DND-41 (cell line): ENCODE measurements at regions not wholly inside any gene's neighbourhood (a gene's known extent, or its start where the extent isn't known, plus 50 kb on each side); places are given as distances from the start of the nearest gene placed in this dataset.

Source experiments
- ATAC-seq: fragments of 200-7000 bp; cut with Tn5 transposase; 3 replicates; pipeline ENCODE4 v1.9.1; 2021; ENCODE audit warnings: low read depth; ENCODE audit not compliant: insufficient read depth
- DNase-seq: peaks from one replicate; pipeline ENCODE4 v3.0.0-alpha.2; 2020
- H2AFZ ChIP-seq: 2 replicates; pipeline ENCODE4 v1.6.0; 2012; ENCODE audit warnings: low read depth, low read length
- H3K27ac ChIP-seq: 2 replicates; pipeline ENCODE4 v1.5.1; 2012; ENCODE audit warnings: low read length, inconsistent platforms
- H3K27me3 ChIP-seq: fragments of 200-600 bp; sonication (generic); 2 replicates; pipeline ENCODE4 v1.6.0; 2012; ENCODE audit warnings: low read length, mild to moderate bottlenecking, inconsistent platforms; ENCODE audit not compliant: insufficient read depth, poor library complexity
- H3K36me3 ChIP-seq: 2 replicates; pipeline ENCODE4 v1.5.1; 2012; ENCODE audit warnings: low read length, inconsistent platforms; ENCODE audit not compliant: insufficient read depth
- H3K4me1 ChIP-seq: 2 replicates; pipeline ENCODE4 v1.5.1; 2012; ENCODE audit warnings: mild to moderate bottlenecking, low read length; ENCODE audit not compliant: insufficient read depth
- H3K4me2 ChIP-seq: 2 replicates; pipeline ENCODE4 v1.6.0; 2012; ENCODE audit warnings: mild to moderate bottlenecking, moderate library complexity, low read length, inconsistent platforms; ENCODE audit not compliant: insufficient read depth
- H3K4me3 ChIP-seq, 2 experiments: fragments of 200-600 bp in 1 of 2; shearing (Covaris generic) in 1 of 2; 2 replicates each; pipeline ENCODE4 v1.5.1; 2012 to 2016; ENCODE audit warnings: inconsistent platforms in 2 of 2, low read length in 2 of 2, mild to moderate bottlenecking in 2 of 2, low read depth in 1 of 2, moderate library complexity in 1 of 2
- H3K79me2 ChIP-seq: 2 replicates; pipeline ENCODE4 v1.6.0; 2012; ENCODE audit warnings: low read length, inconsistent platforms; ENCODE audit not compliant: insufficient read depth
- H3K9ac ChIP-seq: 2 replicates; pipeline ENCODE4 v1.6.0; 2012; ENCODE audit warnings: low read depth, mild to moderate bottlenecking, inconsistent platforms, low read length, moderate library complexity
- H3K9me3 ChIP-seq: 2 replicates; pipeline ENCODE4 v1.5.1; 2012; ENCODE audit warnings: low read length, moderate library complexity, mild to moderate bottlenecking, inconsistent platforms; ENCODE audit not compliant: insufficient read depth, severe bottlenecking
- H4K20me1 ChIP-seq: 2 replicates; pipeline ENCODE4 v1.6.0; 2012; ENCODE audit warnings: low read length; ENCODE audit not compliant: insufficient read depth
- CTCF ChIP-seq: IDR thresholded peaks from 2 replicates; pipeline ENCODE4 v1.5.1; 2012; ENCODE audit warnings: borderline replicate concordance, low read length, moderate library complexity, mild to moderate bottlenecking; ENCODE audit not compliant: poor library complexity, severe bottlenecking; ENCODE audit errors: extremely low read depth
- EZH2 ChIP-seq: IDR thresholded peaks from 3 replicates; pipeline ENCODE4 v1.6.1; 2012; ENCODE audit warnings: borderline replicate concordance, low read depth, mild to moderate bottlenecking, moderate library complexity, low read length, inconsistent platforms; ENCODE audit not compliant: severe bottlenecking

GRCh38 chr6:40098774-40099173 is 164.5 kb upstream of the MOCS1 start:
- no peak for TF ChIP-seq EZH2
- no peak for TF ChIP-seq CTCF
- no peaks in the 10 kb centered on the region for H3K27me3 ChIP-seq
- H3K4me2 ChIP-seq, result no peak overlapping the region
- H3K4me1 ChIP-seq, result no peaks in the 10 kb centered on the region
- ATAC-seq (no peak), DNase-seq (no peak)
- H3K36me3 ChIP-seq, result no peaks in the 10 kb centered on the region
- no peak overlapping the region for H2AFZ ChIP-seq
- H3K4me3 ChIP-seq, result no peak overlapping the region
- no peaks in the 10 kb centered on the region for H3K9me3 ChIP-seq
- H3K79me2 ChIP-seq, result no peaks in the 10 kb centered on the region
- no peaks in the 10 kb centered on the region for H4K20me1 ChIP-seq
- no peak overlapping the region for H3K27ac ChIP-seq
- no peak overlapping the region for H3K9ac ChIP-seq

- TF ChIP-seq EZH2 (no peak), CTCF (no peak)
- no peaks in the 10 kb centered on the region for H3K4me1 ChIP-seq
- no peak overlapping the region for H2AFZ ChIP-seq
- DNase-seq (no peak), ATAC-seq (no peak)
- H3K9ac ChIP-seq, result no peak overlapping the region
- no peaks in the 10 kb centered on the region for H4K20me1 ChIP-seq
- H3K27ac ChIP-seq, result no peak overlapping the region
- H3K4me2 ChIP-seq, result no peak overlapping the region
- no peaks in the 10 kb centered on the region for H3K79me2 ChIP-seq
- no peaks in the 10 kb centered on the region for H3K9me3 ChIP-seq
- no peaks in the 10 kb centered on the region for H3K36me3 ChIP-seq
- no peak overlapping the region for H3K4me3 ChIP-seq
- no peaks in the 10 kb centered on the region for H3K27me3 ChIP-seq
Measured at GRCh38 chr6:40097590-40097989, 163.3 kb upstream of the MOCS1 start.

- Histone ChIP-seq H3K4me1 (no peaks in the 10 kb centered on the region), H3K27ac (no peak overlapping the region), H3K4me2 (no peak overlapping the region), H3K79me2 (no peaks in the 10 kb centered on the region), H2AFZ (no peak overlapping the region), H3K27me3 (peaks cover 5% of the 10 kb centered on the region), H3K9ac (no peak overlapping the region), H3K9me3 (no peaks in the 10 kb centered on the region), H4K20me1 (no peaks in the 10 kb centered on the region), H3K36me3 (no peaks in the 10 kb centered on the region), H3K4me3 (no peak overlapping the region)
- DNase-seq (no peak), ATAC-seq (no peak)
- TF ChIP-seq EZH2 (no peak), CTCF (no peak)
Measured at GRCh38 chr6:40083141-40083920, 149.1 kb upstream of the MOCS1 start.
